Fibroblast of skin of abdomen (primary cell): ENCODE measurements at regions not wholly inside any gene's neighbourhood (a gene's known extent, or its start where the extent isn't known, plus 50 kb on each side); places are given as distances from the start of the nearest gene placed in this dataset.

Experiments
- DNase-seq: peaks from one replicate; pipeline ENCODE4 v3.0.0-alpha.2; 2013

DNA sequence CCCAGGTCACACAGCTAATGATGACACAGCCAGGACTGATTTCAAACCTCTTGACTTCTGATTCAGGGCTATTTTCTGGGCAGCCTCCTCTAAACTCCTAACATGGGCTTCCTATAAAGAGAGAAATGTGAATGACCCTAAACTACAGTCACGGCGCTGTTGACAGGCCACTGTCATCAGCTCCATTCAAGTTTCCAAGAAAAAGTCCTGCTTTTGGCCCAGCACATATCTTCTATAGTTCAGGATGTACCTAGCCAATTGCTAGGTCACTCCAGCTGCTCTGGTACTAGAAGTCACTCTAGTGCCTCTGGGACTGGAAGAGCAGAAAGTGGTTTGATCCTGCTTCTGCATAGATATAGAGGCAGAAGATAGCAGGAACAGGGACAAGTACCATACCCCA lies 64.9 kb upstream of the TARS1 start:
- no peak for DNase-seq

DNA sequence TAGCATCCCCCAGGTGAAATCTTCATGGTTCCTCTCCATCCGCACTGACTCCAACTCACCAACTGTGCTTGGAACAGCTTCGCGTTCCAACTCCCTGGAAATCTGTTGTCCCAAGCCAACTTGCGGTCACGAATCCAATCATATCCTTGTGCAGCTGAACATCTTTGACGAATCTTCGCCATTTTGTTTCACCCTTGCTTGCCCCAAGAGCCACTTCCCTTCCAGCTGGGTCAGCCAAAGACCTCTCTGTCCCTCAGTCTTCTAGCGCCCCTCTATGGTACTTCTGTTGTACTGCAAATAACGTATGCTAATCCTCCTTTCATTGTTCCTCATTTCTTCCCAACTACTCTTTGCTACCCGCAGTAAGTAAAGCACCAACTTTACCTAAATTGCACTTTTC lies 61.0 kb upstream of the TARS1 start:
- DNase-seq: peak; percentile 28

DNA sequence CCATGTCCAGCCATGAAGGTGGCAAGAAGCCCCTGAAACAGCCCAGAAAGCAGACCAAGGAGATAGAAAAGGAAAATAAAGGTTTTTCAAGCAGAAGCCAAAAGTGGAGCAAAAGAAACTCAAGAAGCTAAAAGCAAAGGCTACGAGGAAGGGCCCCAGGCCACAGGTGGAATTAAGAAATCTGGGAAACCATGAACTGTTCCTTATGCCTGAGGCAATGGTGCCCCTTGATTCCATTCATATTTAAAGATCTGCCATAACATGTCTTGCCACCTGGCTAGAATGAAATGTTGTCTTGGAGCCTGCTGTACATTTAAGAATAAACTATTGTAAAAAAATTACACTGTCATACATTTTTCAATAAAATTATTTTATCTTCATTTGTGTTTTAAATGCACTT lies 59.5 kb upstream of the TARS1 start:
- no peak for DNase-seq
